Mesenchymal stem cell (in vitro differentiated cells and primary cell): ENCODE measurements at regions not wholly inside any gene's neighbourhood (a gene's known extent, or its start where the extent isn't known, plus 50 kb on each side); places are given as distances from the start of the nearest gene placed in this dataset.
"Not testable (repeated sequence)": the region's sequence is repeated elsewhere in the genome, so short reads cannot be mapped to it uniquely, and the experiment has no call there.

Source experiments
- DNase-seq: peaks from one replicate; pipeline ENCODE4 v3.0.0-alpha.2; 2013
- H2AFZ ChIP-seq: one replicate; pipeline ENCODE4 v1.6.1; 2013; ENCODE audit warnings: low read depth, mild to moderate bottlenecking, control low read depth, inconsistent platforms, low read length, moderate library complexity
- H2AK5ac ChIP-seq: 2 replicates; pipeline ENCODE4 v1.6.1; 2013; ENCODE audit warnings: low read length, moderate library complexity, mild to moderate bottlenecking, inconsistent platforms; ENCODE audit not compliant: severe bottlenecking
- H2BK120ac ChIP-seq: one replicate; pipeline ENCODE4 v1.6.1; 2013; ENCODE audit warnings: low read depth, mild to moderate bottlenecking, inconsistent platforms, low read length, moderate library complexity
- H2BK12ac ChIP-seq, 2 experiments: one replicate each; pipeline ENCODE4 v1.6.1; 2013; ENCODE audit warnings: inconsistent platforms in 2 of 2, low read length in 2 of 2, mild to moderate bottlenecking in 2 of 2, moderate library complexity in 2 of 2, control low read depth in 1 of 2
- H2BK15ac ChIP-seq: one replicate; pipeline ENCODE4 v1.6.1; 2013; ENCODE audit warnings: mild to moderate bottlenecking, low read depth, inconsistent platforms; ENCODE audit not compliant: poor library complexity, severe bottlenecking
- H2BK5ac ChIP-seq: 2 replicates; pipeline ENCODE4 v1.6.1; 2013; ENCODE audit warnings: low read depth, mild to moderate bottlenecking, low read length, control low read depth, inconsistent platforms; ENCODE audit not compliant: poor library complexity, severe bottlenecking
- H3K14ac ChIP-seq, 2 experiments: one replicate each; pipeline ENCODE4 v1.6.1; 2013; ENCODE audit warnings: inconsistent platforms in 2 of 2, low read length in 2 of 2, control low read depth in 1 of 2, mild to moderate bottlenecking in 1 of 2, moderate library complexity in 1 of 2
- H3K18ac ChIP-seq, 2 experiments: one replicate each; pipeline ENCODE4 v1.6.1; 2013; ENCODE audit warnings: inconsistent platforms in 2 of 2, low read length in 2 of 2, control low read depth in 1 of 2, low read depth in 1 of 2, mild to moderate bottlenecking in 1 of 2
- H3K23ac ChIP-seq, 2 experiments: one replicate each; pipeline ENCODE4 v1.6.1; 2013; ENCODE audit warnings: inconsistent platforms in 2 of 2, low read length in 2 of 2, mild to moderate bottlenecking in 2 of 2, moderate library complexity in 2 of 2, control low read depth in 1 of 2
- H3K27ac ChIP-seq: 2 replicates; pipeline ENCODE4 v1.5.1; 2013; ENCODE audit warnings: mild to moderate bottlenecking, moderate library complexity, low read length, control low read depth, inconsistent platforms; ENCODE audit not compliant: poor library complexity, severe bottlenecking
- H3K27me3 ChIP-seq, 2 experiments: 2 replicates each; pipeline versions ENCODE4 v1.6.1 to v1.7.0; 2013; ENCODE audit warnings: low read length in 2 of 2, mild to moderate bottlenecking in 2 of 2, moderate library complexity in 2 of 2, control low read depth in 1 of 2, inconsistent platforms in 1 of 2; ENCODE audit not compliant: control insufficient read depth in 1 of 2, insufficient read depth in 1 of 2
- H3K36me3 ChIP-seq, 2 experiments: 2 replicates each; pipeline versions ENCODE4 v1.6.1 to v1.7.0; 2013; ENCODE audit warnings: low read length in 2 of 2, control low read depth in 1 of 2, inconsistent platforms in 1 of 2, low read depth in 1 of 2, mild to moderate bottlenecking in 1 of 2; ENCODE audit not compliant: insufficient read depth in 2 of 2, control insufficient read depth in 1 of 2
- H3K4ac ChIP-seq, 2 experiments: one replicate each; pipeline ENCODE4 v1.6.1; 2013; ENCODE audit warnings: inconsistent platforms in 2 of 2, low read length in 2 of 2, mild to moderate bottlenecking in 2 of 2, moderate library complexity in 2 of 2, control low read depth in 1 of 2, low read depth in 1 of 2
- H3K4me1 ChIP-seq: 2 replicates; pipeline ENCODE4 v1.6.1; 2013; ENCODE audit warnings: low read depth, low read length, control low read depth; ENCODE audit not compliant: control insufficient read depth, insufficient read depth
- H3K4me2 ChIP-seq: 2 replicates; pipeline ENCODE4 v1.6.1; 2013; ENCODE audit warnings: low read length, mild to moderate bottlenecking, inconsistent platforms; ENCODE audit not compliant: poor library complexity, severe bottlenecking
- H3K4me3 ChIP-seq, 2 experiments: 2 replicates each; pipeline versions ENCODE4 v1.5.1 to v1.7.0; 2013; ENCODE audit warnings: low read length in 2 of 2, mild to moderate bottlenecking in 2 of 2, control low read depth in 1 of 2, low read depth in 1 of 2; ENCODE audit not compliant: insufficient read depth in 1 of 2
- H3K79me1 ChIP-seq: replicated peaks from 2 replicates; pipeline ENCODE4 v1.6.1; 2013; ENCODE audit warnings: mild to moderate bottlenecking, control low read depth, low read length, inconsistent platforms; ENCODE audit not compliant: poor library complexity, severe bottlenecking
- H3K9ac ChIP-seq: 2 replicates; pipeline ENCODE4 v1.7.0; 2013; ENCODE audit warnings: mild to moderate bottlenecking, low read length, moderate library complexity
- H3K9me3 ChIP-seq: 2 replicates; pipeline ENCODE4 v1.7.0; 2013; ENCODE audit warnings: mild to moderate bottlenecking, low read length; ENCODE audit not compliant: control insufficient read depth
- H4K8ac ChIP-seq: one replicate; pipeline ENCODE4 v1.6.1; 2013; ENCODE audit warnings: inconsistent platforms, mild to moderate bottlenecking, low read length, moderate library complexity
- H4K91ac ChIP-seq: one replicate; pipeline ENCODE4 v1.6.1; 2013; ENCODE audit warnings: mild to moderate bottlenecking, low read length, inconsistent platforms
- WGBS: methylation state at CpG from one replicate; pipeline ENCODE4 v1.1.7; 2013; ENCODE audit warnings: mixed read lengths; 5-methylcytosine and 5-hydroxymethylcytosine counted together

GRCh38 chrX:9374555-9374954, 90.3 kb upstream of the TBL1X start:
- no peak for DNase-seq
- H3K18ac ChIP-seq, result no peak overlapping the region
- H2AFZ ChIP-seq, result no peak overlapping the region
- H3K27me3 ChIP-seq, result peaks cover 0 to 2% of the 10 kb centered on the region in 2 experiments
- no CpG with 5 or more reads among the region's 6 CpGs for WGBS
- H2BK120ac ChIP-seq, result no peak overlapping the region
- no peaks in the 10 kb centered on the region for H3K9me3 ChIP-seq
- H3K23ac ChIP-seq, result no peak overlapping the region
- no peak overlapping the region for H3K27ac ChIP-seq
- H3K4me1 ChIP-seq, result no peaks in the 10 kb centered on the region
- H2BK12ac ChIP-seq, result no peak overlapping the region
- H2BK5ac ChIP-seq, result no peak overlapping the region
- H4K8ac ChIP-seq, result no peak overlapping the region
- no peaks in the 10 kb centered on the region for H3K79me1 ChIP-seq
- H2BK15ac ChIP-seq, result no peak overlapping the region
- no peak overlapping the region for H2AK5ac ChIP-seq
- no peak overlapping the region for H3K4me2 ChIP-seq
- no peaks in the 10 kb centered on the region for H3K36me3 ChIP-seq
- H3K9ac ChIP-seq, result no peak overlapping the region
- no peak overlapping the region for H3K4ac ChIP-seq
- no peak overlapping the region for H3K14ac ChIP-seq
- no peak overlapping the region for H3K4me3 ChIP-seq
- no peak overlapping the region for H4K91ac ChIP-seq

GRCh38 chrX:9376111-9376510, 88.7 kb upstream of the TBL1X start:
- no peak overlapping the region for H4K8ac ChIP-seq
- no peak overlapping the region for H3K14ac ChIP-seq
- no peaks in the 10 kb centered on the region for H3K9me3 ChIP-seq
- H3K4me1 ChIP-seq, result peaks cover 5% of the 10 kb centered on the region
- H2AFZ ChIP-seq, result no peak overlapping the region
- no peak overlapping the region for H2BK12ac ChIP-seq
- no peak overlapping the region for H3K4ac ChIP-seq
- H2BK15ac ChIP-seq, result no peak overlapping the region
- peaks cover 0 to 3% of the 10 kb centered on the region in 2 experiments for H3K27me3 ChIP-seq
- no peak overlapping the region for H3K27ac ChIP-seq
- no peak overlapping the region for H3K4me2 ChIP-seq
- no peak overlapping the region for H2BK120ac ChIP-seq
- no peak overlapping the region for H2BK5ac ChIP-seq
- H3K9ac ChIP-seq, result no peak overlapping the region
- H3K23ac ChIP-seq, result no peak overlapping the region
- no peak overlapping the region for H4K91ac ChIP-seq
- no peak overlapping the region for H2AK5ac ChIP-seq
- no peak overlapping the region for H3K4me3 ChIP-seq
- no peak overlapping the region for H3K18ac ChIP-seq
- DNase-seq, result no peak
- WGBS, result 98% methylated on average over 2 of the region's 4 CpGs
- no peaks in the 10 kb centered on the region for H3K79me1 ChIP-seq
- no peaks in the 10 kb centered on the region for H3K36me3 ChIP-seq

- not testable (repeated sequence) for H3K4me2 ChIP-seq, H3K79me1 ChIP-seq, H3K4me3 ChIP-seq, H3K36me3 ChIP-seq, H4K8ac ChIP-seq, DNase-seq, H2BK12ac ChIP-seq, H3K9me3 ChIP-seq, H3K4me1 ChIP-seq, H3K9ac ChIP-seq, H2AK5ac ChIP-seq, H3K14ac ChIP-seq, H3K18ac ChIP-seq, H3K27me3 ChIP-seq, H2AFZ ChIP-seq, H3K23ac ChIP-seq, H3K4ac ChIP-seq, H2BK15ac ChIP-seq, H3K27ac ChIP-seq, H2BK120ac ChIP-seq, H4K91ac ChIP-seq, H2BK5ac ChIP-seq
- 100% methylated on average over 3 of the region's 3 CpGs for WGBS
Measured at GRCh38 chrX:9377216-9377615, 87.6 kb upstream of the TBL1X start.

- no peak overlapping the region for H3K27ac ChIP-seq
- no peak overlapping the region for H3K4me3 ChIP-seq
- H2AK5ac ChIP-seq, result no peak overlapping the region
- H3K4me1 ChIP-seq, result peaks cover 5% of the 10 kb centered on the region
- no peak overlapping the region for H3K4me2 ChIP-seq
- no peak overlapping the region for H2AFZ ChIP-seq
- peak; percentile 39 for DNase-seq
- H3K79me1 ChIP-seq, result no peaks in the 10 kb centered on the region
- no peak overlapping the region for H3K4ac ChIP-seq
- no peak overlapping the region for H3K23ac ChIP-seq
- no peak overlapping the region for H2BK15ac ChIP-seq
- no peak overlapping the region for H2BK5ac ChIP-seq
- 45% methylated on average over 5 of the region's 7 CpGs for WGBS
- no peak overlapping the region for H4K91ac ChIP-seq
- peaks cover 0 to 12% of the 10 kb centered on the region in 2 experiments for H3K27me3 ChIP-seq
- no peak overlapping the region for H3K18ac ChIP-seq
- no peaks in the 10 kb centered on the region for H3K36me3 ChIP-seq
- H3K9me3 ChIP-seq, result no peaks in the 10 kb centered on the region
- H3K14ac ChIP-seq, result no peak overlapping the region
- H4K8ac ChIP-seq, result no peak overlapping the region
- H2BK120ac ChIP-seq, result no peak overlapping the region
- no peak overlapping the region for H2BK12ac ChIP-seq
- H3K9ac ChIP-seq, result no peak overlapping the region
Measured at GRCh38 chrX:9378980-9379696, 85.7 kb upstream of the TBL1X start.
